ENCODE measurements at regions not wholly inside any gene's neighbourhood (a gene's known extent, or its start where the extent isn't known, plus 50 kb on each side); places are given as distances from the start of the nearest gene placed in this dataset.

DNA sequence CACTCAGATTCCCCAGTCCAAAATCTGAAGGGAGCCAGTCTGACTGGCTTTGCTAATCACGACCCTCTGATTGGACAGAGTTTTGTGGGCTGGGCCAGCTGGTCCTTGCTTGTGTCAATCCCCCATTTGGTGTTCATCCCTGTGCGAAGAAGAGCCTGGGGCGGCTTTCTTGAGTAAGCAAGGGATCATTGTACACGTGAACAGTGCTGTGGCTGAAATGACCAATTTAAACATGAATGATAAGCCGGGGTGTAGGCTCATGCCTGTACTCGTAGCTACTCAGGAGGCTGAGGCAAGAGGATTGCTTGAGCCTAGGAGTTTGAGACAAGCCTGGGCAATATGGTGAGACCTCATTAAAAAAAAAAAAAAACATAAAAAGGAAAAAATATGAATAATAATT lies 379.1 kb downstream of the RAPGEF2 start:
- Histone ChIP-seq H3K9me3 (ENCODE audit: insufficient read depth in 2 of 2, low read depth in 1 of 2, low read length in 1 of 2) (no peaks in the 10 kb centered on the region; a peak in 1 of 4 replicates), H3K23me2 (ENCODE audit: low read depth, low read length) (no peaks in the 10 kb centered on the region; the same call in 1 of the 2 replicates), H3K4me2 (ENCODE audit: insufficient read depth in 1 of 2, low read depth in 2 of 2, low read length in 2 of 2) (no peak overlapping the region), H4K5ac (ENCODE audit: insufficient read length, low read depth, low read length) (no peak overlapping the region), H2BK120ac (replicated peaks; ENCODE audit: low read depth, low read length) (no peak overlapping the region), H2BK15ac (ENCODE audit: low read length) (no peak overlapping the region), H3K4me3 (ENCODE audit: extremely low read depth in 1 of 4, insufficient read depth in 2 of 4, low read depth in 3 of 4, low read length in 4 of 4) (no peak overlapping the region), H3K79me2 (ENCODE audit: control insufficient read depth in 1 of 2, insufficient read depth in 2 of 2, low read length in 2 of 2) (no peaks in the 10 kb centered on the region), H2BK20ac (ENCODE audit: low read length) (no peak overlapping the region), H2AK5ac (ENCODE audit: low read depth, low read length) (no peak overlapping the region), H4K20me1 (replicated peaks in 1 of 2; ENCODE audit: control insufficient read depth in 1 of 2, insufficient read depth in 2 of 2, low read length in 2 of 2) (no peaks in the 10 kb centered on the region), H3K27ac (ENCODE audit: low read depth, low read length) (no peak overlapping the region), H3K9ac (replicated peaks in 1 of 4; ENCODE audit: extremely low read depth in 1 of 4, low read depth in 3 of 4, low read length in 3 of 4) (no peak overlapping the region), H3K4me1 (replicated peaks in 1 of 4; ENCODE audit: control insufficient read depth in 3 of 4, insufficient read depth in 4 of 4, low read length in 3 of 4) (no peaks in the 10 kb centered on the region), H3K18ac (ENCODE audit: extremely low read depth, low read length) (no peak overlapping the region), H3K14ac (ENCODE audit: insufficient read length) (no peak overlapping the region), H2AFZ (ENCODE audit: low read length) (no peak overlapping the region), H4K8ac (ENCODE audit: extremely low read depth, insufficient read depth, low read length) (no peak overlapping the region), H3K4ac (replicated peaks; ENCODE audit: insufficient read length, low read depth, low read length) (no peak overlapping the region), H3K79me1 (ENCODE audit: low read depth, low read length) (no peaks in the 10 kb centered on the region), H4K91ac (replicated peaks; ENCODE audit: insufficient read length, low read length) (no peak overlapping the region), H2BK12ac (ENCODE audit: low read depth, low read length) (no peak overlapping the region), H3K36me3 (ENCODE audit: control insufficient read depth in 2 of 4, insufficient read depth in 4 of 4, low read length in 3 of 4) (no peaks in the 10 kb centered on the region), H3K23ac (ENCODE audit: insufficient read length) (no peak overlapping the region), H3K56ac (replicated peaks; ENCODE audit: insufficient read length, low read depth, low read length) (no peak overlapping the region), H2BK5ac (ENCODE audit: low read depth, low read length) (no peak overlapping the region), H3K27me3 (replicated peaks in 1 of 4; ENCODE audit: control insufficient read depth in 3 of 4, extremely low read depth in 1 of 4, insufficient read depth in 3 of 4, low read length in 3 of 4) (no peaks in the 10 kb centered on the region)
- ChIA-PET CTCF (ENCODE audit: partially characterized antibody) (no interaction called here), POLR2A (ENCODE audit: partially characterized antibody) (no interaction called here)
- DNase-seq (ENCODE audit: low read depth in 1 of 2, low spot score in 2 of 2) (no peak), FAIRE-seq (no peak)
- WGBS, 2 experiments (ENCODE audit: extremely low coverage in 1 of 2, insufficient coverage in 1 of 2, insufficient read length in 1 of 2, insufficient replicate concordance in 2 of 2, low coverage in 1 of 2, low lambda C conversion rate in 2 of 2, missing lambda C conversion rate in 1 of 2): 90% methylated on average over 6 of the region's 6 CpGs; no CpG with 5 or more reads in 1 of the 2 experiments
- TF ChIP-seq, protein P1, sequence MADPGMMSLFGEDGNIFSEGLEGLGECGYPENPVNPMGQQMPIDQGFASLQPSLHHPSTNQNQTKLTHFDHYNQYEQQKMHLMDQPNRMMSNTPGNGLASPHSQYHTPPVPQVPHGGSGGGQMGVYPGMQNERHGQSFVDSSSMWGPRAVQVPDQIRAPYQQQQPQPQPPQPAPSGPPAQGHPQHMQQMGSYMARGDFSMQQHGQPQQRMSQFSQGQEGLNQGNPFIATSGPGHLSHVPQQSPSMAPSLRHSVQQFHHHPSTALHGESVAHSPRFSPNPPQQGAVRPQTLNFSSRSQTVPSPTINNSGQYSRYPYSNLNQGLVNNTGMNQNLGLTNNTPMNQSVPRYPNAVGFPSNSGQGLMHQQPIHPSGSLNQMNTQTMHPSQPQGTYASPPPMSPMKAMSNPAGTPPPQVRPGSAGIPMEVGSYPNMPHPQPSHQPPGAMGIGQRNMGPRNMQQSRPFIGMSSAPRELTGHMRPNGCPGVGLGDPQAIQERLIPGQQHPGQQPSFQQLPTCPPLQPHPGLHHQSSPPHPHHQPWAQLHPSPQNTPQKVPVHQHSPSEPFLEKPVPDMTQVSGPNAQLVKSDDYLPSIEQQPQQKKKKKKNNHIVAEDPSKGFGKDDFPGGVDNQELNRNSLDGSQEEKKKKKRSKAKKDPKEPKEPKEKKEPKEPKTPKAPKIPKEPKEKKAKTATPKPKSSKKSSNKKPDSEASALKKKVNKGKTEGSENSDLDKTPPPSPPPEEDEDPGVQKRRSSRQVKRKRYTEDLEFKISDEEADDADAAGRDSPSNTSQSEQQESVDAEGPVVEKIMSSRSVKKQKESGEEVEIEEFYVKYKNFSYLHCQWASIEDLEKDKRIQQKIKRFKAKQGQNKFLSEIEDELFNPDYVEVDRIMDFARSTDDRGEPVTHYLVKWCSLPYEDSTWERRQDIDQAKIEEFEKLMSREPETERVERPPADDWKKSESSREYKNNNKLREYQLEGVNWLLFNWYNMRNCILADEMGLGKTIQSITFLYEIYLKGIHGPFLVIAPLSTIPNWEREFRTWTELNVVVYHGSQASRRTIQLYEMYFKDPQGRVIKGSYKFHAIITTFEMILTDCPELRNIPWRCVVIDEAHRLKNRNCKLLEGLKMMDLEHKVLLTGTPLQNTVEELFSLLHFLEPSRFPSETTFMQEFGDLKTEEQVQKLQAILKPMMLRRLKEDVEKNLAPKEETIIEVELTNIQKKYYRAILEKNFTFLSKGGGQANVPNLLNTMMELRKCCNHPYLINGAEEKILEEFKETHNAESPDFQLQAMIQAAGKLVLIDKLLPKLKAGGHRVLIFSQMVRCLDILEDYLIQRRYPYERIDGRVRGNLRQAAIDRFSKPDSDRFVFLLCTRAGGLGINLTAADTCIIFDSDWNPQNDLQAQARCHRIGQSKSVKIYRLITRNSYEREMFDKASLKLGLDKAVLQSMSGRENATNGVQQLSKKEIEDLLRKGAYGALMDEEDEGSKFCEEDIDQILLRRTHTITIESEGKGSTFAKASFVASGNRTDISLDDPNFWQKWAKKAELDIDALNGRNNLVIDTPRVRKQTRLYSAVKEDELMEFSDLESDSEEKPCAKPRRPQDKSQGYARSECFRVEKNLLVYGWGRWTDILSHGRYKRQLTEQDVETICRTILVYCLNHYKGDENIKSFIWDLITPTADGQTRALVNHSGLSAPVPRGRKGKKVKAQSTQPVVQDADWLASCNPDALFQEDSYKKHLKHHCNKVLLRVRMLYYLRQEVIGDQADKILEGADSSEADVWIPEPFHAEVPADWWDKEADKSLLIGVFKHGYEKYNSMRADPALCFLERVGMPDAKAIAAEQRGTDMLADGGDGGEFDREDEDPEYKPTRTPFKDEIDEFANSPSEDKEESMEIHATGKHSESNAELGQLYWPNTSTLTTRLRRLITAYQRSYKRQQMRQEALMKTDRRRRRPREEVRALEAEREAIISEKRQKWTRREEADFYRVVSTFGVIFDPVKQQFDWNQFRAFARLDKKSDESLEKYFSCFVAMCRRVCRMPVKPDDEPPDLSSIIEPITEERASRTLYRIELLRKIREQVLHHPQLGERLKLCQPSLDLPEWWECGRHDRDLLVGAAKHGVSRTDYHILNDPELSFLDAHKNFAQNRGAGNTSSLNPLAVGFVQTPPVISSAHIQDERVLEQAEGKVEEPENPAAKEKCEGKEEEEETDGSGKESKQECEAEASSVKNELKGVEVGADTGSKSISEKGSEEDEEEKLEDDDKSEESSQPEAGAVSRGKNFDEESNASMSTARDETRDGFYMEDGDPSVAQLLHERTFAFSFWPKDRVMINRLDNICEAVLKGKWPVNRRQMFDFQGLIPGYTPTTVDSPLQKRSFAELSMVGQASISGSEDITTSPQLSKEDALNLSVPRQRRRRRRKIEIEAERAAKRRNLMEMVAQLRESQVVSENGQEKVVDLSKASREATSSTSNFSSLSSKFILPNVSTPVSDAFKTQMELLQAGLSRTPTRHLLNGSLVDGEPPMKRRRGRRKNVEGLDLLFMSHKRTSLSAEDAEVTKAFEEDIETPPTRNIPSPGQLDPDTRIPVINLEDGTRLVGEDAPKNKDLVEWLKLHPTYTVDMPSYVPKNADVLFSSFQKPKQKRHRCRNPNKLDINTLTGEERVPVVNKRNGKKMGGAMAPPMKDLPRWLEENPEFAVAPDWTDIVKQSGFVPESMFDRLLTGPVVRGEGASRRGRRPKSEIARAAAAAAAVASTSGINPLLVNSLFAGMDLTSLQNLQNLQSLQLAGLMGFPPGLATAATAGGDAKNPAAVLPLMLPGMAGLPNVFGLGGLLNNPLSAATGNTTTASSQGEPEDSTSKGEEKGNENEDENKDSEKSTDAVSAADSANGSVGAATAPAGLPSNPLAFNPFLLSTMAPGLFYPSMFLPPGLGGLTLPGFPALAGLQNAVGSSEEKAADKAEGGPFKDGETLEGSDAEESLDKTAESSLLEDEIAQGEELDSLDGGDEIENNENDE (IDR thresholded peaks at IDR 0.05; ENCODE audit: insufficient replicate concordance, low read length): no peak

Data from H1 (cell line).